Neural progenitor cell (in vitro differentiated cells): ENCODE measurements at regions not wholly inside any gene's neighbourhood (a gene's known extent, or its start where the extent isn't known, plus 50 kb on each side); places are given as distances from the start of the nearest gene placed in this dataset.

Experiments used
- DNase-seq: peaks from one replicate; pipeline ENCODE4 v3.0.0-alpha.2; 2016; ENCODE audit warnings: low spot score
- H2AFZ ChIP-seq: fragments of 200-600 bp; sonication (generic); replicated peaks from 2 replicates; pipeline ENCODE4 v1.6.1; 2016; ENCODE audit warnings: antibody characterized with exemption
- H3F3A ChIP-seq: fragments of 200-600 bp; sonication (generic); 2 replicates; pipeline ENCODE4 v1.6.1; 2016; ENCODE audit warnings: antibody characterized with exemption, low read depth
- H3K27ac ChIP-seq: fragments of 200-600 bp; sonication (generic); 2 replicates; pipeline ENCODE4 v1.5.1; 2016; ENCODE audit warnings: mild to moderate bottlenecking
- H3K27me3 ChIP-seq: fragments of 200-600 bp; sonication (generic); 2 replicates; pipeline ENCODE4 v1.6.1; 2016; ENCODE audit warnings: mild to moderate bottlenecking, moderate library complexity
- H3K36me3 ChIP-seq: fragments of 200-600 bp; sonication (generic); 2 replicates; pipeline ENCODE4 v1.5.1; 2016
- H3K4me1 ChIP-seq: fragments of 200-600 bp; sonication (generic); 2 replicates; pipeline ENCODE4 v1.6.1; 2016; ENCODE audit warnings: mixed run types
- H3K4me2 ChIP-seq: fragments of 200-600 bp; sonication (generic); 2 replicates; pipeline ENCODE4 v1.6.1; 2016
- H3K4me3 ChIP-seq: fragments of 200-600 bp; sonication (generic); 2 replicates; pipeline ENCODE4 v1.5.1; 2016
- H3K79me2 ChIP-seq: fragments of 200-600 bp; sonication (generic); 2 replicates; pipeline ENCODE4 v1.6.1; 2016; ENCODE audit warnings: low read depth
- H3K9ac ChIP-seq: fragments of 200-600 bp; sonication (generic); 2 replicates; pipeline ENCODE4 v1.6.1; 2016
- H3K9me3 ChIP-seq: fragments of 200-600 bp; sonication (generic); 2 replicates; pipeline ENCODE4 v1.5.1; 2016; ENCODE audit warnings: low read depth
- H4K20me1 ChIP-seq: fragments of 200-600 bp; sonication (generic); 2 replicates; pipeline ENCODE4 v1.6.1; 2016; ENCODE audit warnings: low read depth
- H3K27ac Mint-ChIP-seq: 3 replicates; pipeline ENCODE4 v1.8.0; 2021; ENCODE audit warnings: mixed read lengths
- H3K27me3 Mint-ChIP-seq: 2 replicates; pipeline ENCODE4 v1.8.0; 2022; ENCODE audit warnings: low read depth, mild to moderate bottlenecking, inconsistent platforms, moderate library complexity, mixed read lengths; ENCODE audit not compliant: insufficient read depth
- H3K36me3 Mint-ChIP-seq: 3 replicates; pipeline ENCODE4 v1.8.0; 2021; ENCODE audit warnings: mixed read lengths
- H3K4me1 Mint-ChIP-seq: 3 replicates; pipeline ENCODE4 v1.8.0; 2021; ENCODE audit warnings: mixed read lengths
- H3K4me3 Mint-ChIP-seq: 3 replicates; pipeline ENCODE4 v1.8.0; 2021; ENCODE audit warnings: mild to moderate bottlenecking, moderate library complexity, mixed read lengths
- H3K9me3 Mint-ChIP-seq: 3 replicates; pipeline ENCODE4 v1.8.0; 2020; ENCODE audit warnings: mixed read lengths
- EZH2 ChIP-seq: fragments of 200-600 bp; sonication (generic); IDR thresholded peaks from 2 replicates; pipeline ENCODE4 v1.6.1; 2017; ENCODE audit warnings: antibody characterized with exemption, mild to moderate bottlenecking, moderate library complexity
- EZH2phosphoT487 ChIP-seq: fragments of 200-600 bp; sonication (generic); IDR thresholded peaks from 2 replicates; pipeline ENCODE4 v1.6.1; 2017; ENCODE audit warnings: antibody characterized with exemption
- TF ChIP-seq, protein P1 (sequence below): fragments of 200-600 bp; sonication (generic); IDR thresholded peaks from 2 replicates; pipeline ENCODE4 v1.5.1; 2017; ENCODE audit warnings: antibody characterized with exemption, mild to moderate bottlenecking

DNA sequence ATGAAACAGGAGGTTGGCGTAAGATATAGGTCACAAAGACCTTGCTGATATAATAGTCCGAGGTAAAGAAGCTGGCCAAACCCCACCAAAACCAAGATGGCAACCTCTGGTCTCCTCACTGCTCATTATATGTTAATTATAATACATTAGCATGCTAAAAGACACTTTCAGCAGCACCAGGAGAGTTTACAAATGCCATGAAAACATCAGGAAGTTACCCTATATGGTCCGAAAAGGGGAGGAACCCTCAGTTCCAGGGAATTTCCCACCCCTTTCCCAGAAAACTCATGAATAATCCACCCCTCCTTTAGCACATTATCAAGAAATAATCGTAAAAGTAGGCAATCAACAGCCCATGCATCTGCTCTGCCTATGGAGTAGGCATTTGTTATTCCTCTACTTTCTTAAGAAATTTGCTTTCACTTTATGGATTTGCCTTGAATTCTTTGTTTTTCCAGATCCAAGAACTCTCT is 923.4 kb downstream of the QKI start:
- Histone ChIP-seq H3K4me1 (peaks cover 6% of the 10 kb centered on the region), H4K20me1 (no peaks in the 10 kb centered on the region), H3K27ac (peak overlapping the region; percentile 78), H2AFZ (no peak overlapping the region), H3F3A (peaks cover 11% of the 10 kb centered on the region), H3K36me3 (no peaks in the 10 kb centered on the region), H3K9me3 (no peaks in the 10 kb centered on the region), H3K4me3 (no peak overlapping the region), H3K9ac (no peak overlapping the region), H3K79me2 (no peaks in the 10 kb centered on the region), H3K4me2 (peak overlapping the region; percentile 7), H3K27me3 (no peaks in the 10 kb centered on the region)
- no peak for DNase-seq
- Mint-ChIP-seq H3K4me3 (no peak overlapping the region), H3K27ac (no peak overlapping the region), H3K9me3 (peaks cover 12% of the 10 kb centered on the region), H3K27me3 (no peaks in the 10 kb centered on the region), H3K36me3 (peaks cover 2% of the 10 kb centered on the region), H3K4me1 (peaks cover 5% of the 10 kb centered on the region)
- TF ChIP-seq, protein P1, sequence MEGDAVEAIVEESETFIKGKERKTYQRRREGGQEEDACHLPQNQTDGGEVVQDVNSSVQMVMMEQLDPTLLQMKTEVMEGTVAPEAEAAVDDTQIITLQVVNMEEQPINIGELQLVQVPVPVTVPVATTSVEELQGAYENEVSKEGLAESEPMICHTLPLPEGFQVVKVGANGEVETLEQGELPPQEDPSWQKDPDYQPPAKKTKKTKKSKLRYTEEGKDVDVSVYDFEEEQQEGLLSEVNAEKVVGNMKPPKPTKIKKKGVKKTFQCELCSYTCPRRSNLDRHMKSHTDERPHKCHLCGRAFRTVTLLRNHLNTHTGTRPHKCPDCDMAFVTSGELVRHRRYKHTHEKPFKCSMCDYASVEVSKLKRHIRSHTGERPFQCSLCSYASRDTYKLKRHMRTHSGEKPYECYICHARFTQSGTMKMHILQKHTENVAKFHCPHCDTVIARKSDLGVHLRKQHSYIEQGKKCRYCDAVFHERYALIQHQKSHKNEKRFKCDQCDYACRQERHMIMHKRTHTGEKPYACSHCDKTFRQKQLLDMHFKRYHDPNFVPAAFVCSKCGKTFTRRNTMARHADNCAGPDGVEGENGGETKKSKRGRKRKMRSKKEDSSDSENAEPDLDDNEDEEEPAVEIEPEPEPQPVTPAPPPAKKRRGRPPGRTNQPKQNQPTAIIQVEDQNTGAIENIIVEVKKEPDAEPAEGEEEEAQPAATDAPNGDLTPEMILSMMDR = no peak
- TF ChIP-seq EZH2 (no peak), EZH2phosphoT487 (no peak)

DNA sequence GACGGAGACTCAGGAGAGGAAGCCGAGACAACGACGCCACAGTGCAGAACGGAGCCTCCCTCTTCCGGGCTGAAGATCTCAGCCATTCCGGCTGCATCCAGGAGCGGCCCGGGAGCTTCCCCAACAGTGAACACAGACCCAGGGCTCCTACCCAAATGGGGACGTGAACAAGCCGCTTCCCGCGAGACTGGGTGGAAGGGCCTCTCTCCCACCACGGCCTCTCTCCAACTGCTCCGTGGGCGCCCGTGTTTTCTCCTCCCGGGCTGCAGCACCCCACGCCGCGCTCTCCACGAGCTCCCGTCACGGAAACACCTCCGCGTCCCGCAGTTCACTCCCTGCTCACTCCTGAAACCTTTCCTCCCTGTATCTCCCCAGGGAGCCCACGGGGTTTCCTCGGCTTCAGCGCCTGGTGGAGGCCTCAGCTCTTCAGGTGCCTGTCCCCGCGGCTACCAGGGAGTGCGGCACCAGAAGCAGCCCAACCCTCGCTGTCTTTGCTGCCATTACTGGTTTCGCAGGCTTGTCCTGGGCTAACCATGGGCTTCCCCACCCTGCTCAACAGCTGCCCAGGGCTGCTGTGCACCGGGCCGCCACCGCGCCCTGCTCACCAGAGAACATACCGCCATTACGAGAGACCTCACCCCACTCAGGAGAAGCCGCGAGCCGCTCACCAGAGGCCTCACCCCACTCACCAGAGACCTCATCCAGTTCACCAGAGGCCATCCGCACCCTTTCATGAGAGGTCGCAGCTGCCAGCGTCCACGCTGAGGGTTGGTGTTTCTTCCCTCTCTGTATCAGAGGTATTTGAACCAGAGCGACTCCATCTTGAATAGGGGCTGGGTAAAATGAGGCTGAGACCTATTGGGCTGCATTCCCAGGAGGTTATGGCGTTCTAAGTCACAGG is 922.8 kb downstream of the QKI start:
- H3K27ac Mint-ChIP-seq = no peak overlapping the region
- Histone ChIP-seq H3K27ac (no peak overlapping the region), H3K4me1 (peaks cover 6% of the 10 kb centered on the region), H4K20me1 (no peaks in the 10 kb centered on the region), H3K9ac (no peak overlapping the region), H2AFZ (no peak overlapping the region), H3F3A (peaks cover 11% of the 10 kb centered on the region), H3K4me2 (no peak overlapping the region), H3K79me2 (no peaks in the 10 kb centered on the region), H3K4me3 (no peak overlapping the region), H3K36me3 (no peaks in the 10 kb centered on the region), H3K9me3 (no peaks in the 10 kb centered on the region), H3K27me3 (no peaks in the 10 kb centered on the region)
- no peaks in the 10 kb centered on the region for H3K36me3 Mint-ChIP-seq
- TF ChIP-seq, protein P1 = no peak
- no peak for TF ChIP-seq EZH2phosphoT487
- TF ChIP-seq EZH2 = no peak
- H3K4me1 Mint-ChIP-seq = peaks cover 5% of the 10 kb centered on the region
- no peaks in the 10 kb centered on the region for H3K27me3 Mint-ChIP-seq
- no peak overlapping the region for H3K4me3 Mint-ChIP-seq
- H3K9me3 Mint-ChIP-seq = peaks cover 10% of the 10 kb centered on the region
- no peak for DNase-seq

DNA sequence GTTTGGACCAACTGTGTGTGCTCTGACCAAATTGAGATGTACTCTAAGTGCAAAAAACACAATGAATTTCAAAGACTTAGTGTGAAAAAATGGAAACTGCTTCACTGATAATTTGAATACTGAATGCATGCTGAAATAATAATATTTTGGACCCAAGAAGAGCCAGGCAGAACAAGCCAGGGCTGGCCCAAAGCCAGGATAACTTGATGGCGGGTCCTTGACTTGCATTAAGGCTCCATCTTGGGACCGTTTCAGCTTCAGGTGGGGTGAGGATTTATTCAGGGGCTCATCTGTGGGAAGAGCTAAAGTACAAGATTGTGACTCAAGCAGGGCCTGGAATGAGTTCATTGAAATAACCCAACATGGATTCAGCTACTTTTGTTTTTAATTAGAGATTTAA is 921.9 kb downstream of the QKI start:
- Histone ChIP-seq H3K4me3 (no peak overlapping the region), H3K4me1 (peaks cover 6% of the 10 kb centered on the region), H3K79me2 (no peaks in the 10 kb centered on the region), H3K9me3 (no peaks in the 10 kb centered on the region), H3K27ac (no peak overlapping the region), H3K4me2 (no peak overlapping the region), H2AFZ (no peak overlapping the region), H4K20me1 (no peaks in the 10 kb centered on the region), H3K36me3 (no peaks in the 10 kb centered on the region), H3F3A (peaks cover 11% of the 10 kb centered on the region), H3K9ac (no peak overlapping the region), H3K27me3 (no peaks in the 10 kb centered on the region)
- Mint-ChIP-seq H3K27me3 (no peaks in the 10 kb centered on the region), H3K9me3 (peaks cover 10% of the 10 kb centered on the region), H3K36me3 (no peaks in the 10 kb centered on the region), H3K4me3 (no peak overlapping the region), H3K27ac (no peak overlapping the region), H3K4me1 (peaks cover 5% of the 10 kb centered on the region)
- DNase-seq = no peak
- TF ChIP-seq EZH2 (no peak), EZH2phosphoT487 (no peak)
- TF ChIP-seq, protein P1 = no peak
